Lower leg skin (tissue), 4 donors: ENCODE measurements at regions not wholly inside any gene's neighbourhood (a gene's known extent, or its start where the extent isn't known, plus 50 kb on each side); places are given as distances from the start of the nearest gene placed in this dataset.

Experiments
- DNase-seq, 2 donors: peaks; one replicate each; pipeline ENCODE4 v3.0.0-alpha.2; 2019; ENCODE audit warnings: low spot score in 2 of 2
- H3K4me3 ChIP-seq: fragments of 200-600 bp; sonication (generic); 2 replicates; pipeline ENCODE4 v1.5.1; 2017; ENCODE audit warnings: mild to moderate bottlenecking, low read depth; ENCODE audit not compliant: poor library complexity, severe bottlenecking
- CTCF ChIP-seq, 3 donors: fragments of 450-650 bp; IDR thresholded peaks; one replicate each; pipeline ENCODE4 v1.5.1; 2016; ENCODE audit warnings: antibody characterized with exemption in 3 of 3, mild to moderate bottlenecking in 3 of 3, moderate library complexity in 2 of 3
- POLR2A ChIP-seq, 2 donors: fragments of 450-650 bp; IDR thresholded peaks; one replicate each; pipeline ENCODE4 v1.6.1; 2016 to 2017; ENCODE audit warnings: antibody characterized with exemption in 2 of 2, mild to moderate bottlenecking in 1 of 2, moderate library complexity in 1 of 2
- WGBS, 2 donors: methylation state at CpG; one replicate each; pipeline ENCODE4 v1.1.5; 2018; 5-methylcytosine and 5-hydroxymethylcytosine counted together
- intact Hi-C: fragments of 100-400 bp; cut with DNase I; formaldehyde crosslinking; loops from one replicate; pipeline ENCODE4 v1.15.0; 2023; ENCODE audit warnings: low total_unique reads

GRCh38 chr13:79231887-79232286 is 174.2 kb downstream of the RBM26 start:
- WGBS, 2 donors = 84 to 90% methylated on average over 2 of the region's 2 CpGs
- H3K4me3 ChIP-seq = no peak overlapping the region
- intact Hi-C loops = no loop called here
- TF ChIP-seq CTCF (IDR thresholded peaks at IDR 0.05) (no peak), POLR2A (IDR thresholded peaks at IDR 0.05) (no peak)
- no peak for DNase-seq

GRCh38 chr13:79229761-79230160 is 176.3 kb downstream of the RBM26 start:
- WGBS, 2 donors = 72 to 78% methylated on average over 4 of the region's 4 CpGs

GRCh38 chr13:79228972-79229371 is 177.1 kb downstream of the RBM26 start:
- WGBS, 2 donors = 73 to 75% methylated on average over 5 of the region's 5 CpGs
- TF ChIP-seq POLR2A (IDR thresholded peaks at IDR 0.05) (no peak), CTCF (IDR thresholded peaks at IDR 0.05) (no peak)
- intact Hi-C loops = no loop called here
- H3K4me3 ChIP-seq = no peak overlapping the region
- DNase-seq = no peak

More at GRCh38 chr13:79229761-79230160, 176.3 kb downstream of the RBM26 start:
- no peak for DNase-seq
- no peak for TF ChIP-seq POLR2A (IDR thresholded peaks at IDR 0.05)
- TF ChIP-seq CTCF (IDR thresholded peaks at IDR 0.05) = no peak
- intact Hi-C loops = no loop called here
- H3K4me3 ChIP-seq = no peak overlapping the region

- DNase-seq = no peak
- H3K4me3 ChIP-seq = no peak overlapping the region
- intact Hi-C loops = no loop called here
- WGBS, 2 donors = 63 to 65% methylated on average over 2 of the region's 2 CpGs
- no peak for TF ChIP-seq CTCF (IDR thresholded peaks at IDR 0.05)
- no peak for TF ChIP-seq POLR2A (IDR thresholded peaks at IDR 0.05)
Measured at GRCh38 chr13:79227418-79227817, 178.6 kb downstream of the RBM26 start.

GRCh38 chr13:79226938-79227337 is 179.1 kb downstream of the RBM26 start:
- 66 to 71% methylated on average over 7 of the region's 7 CpGs for WGBS, 2 donors
- no peak for TF ChIP-seq CTCF (IDR thresholded peaks at IDR 0.05)
- no peak for TF ChIP-seq POLR2A (IDR thresholded peaks at IDR 0.05)
- intact Hi-C loops = no loop called here
- DNase-seq = no peak
- H3K4me3 ChIP-seq = no peak overlapping the region

GRCh38 chr13:79226250-79226649 is 179.8 kb downstream of the RBM26 start:
- intact Hi-C loops = no loop called here
- TF ChIP-seq POLR2A (IDR thresholded peaks at IDR 0.05) = no peak
- no peak for TF ChIP-seq CTCF (IDR thresholded peaks at IDR 0.05)
- DNase-seq = no peak
- 28% methylated on average over 8 of the region's 8 CpGs for WGBS, 2 donors
- no peak overlapping the region for H3K4me3 ChIP-seq
